T-helper 2 cell treated with Interferon-gamma antibody and Interleukin-4, amounts not matched to agents 5 μg/mL and 100 μg/mL, for 36 hours (primary cell): ENCODE measurements at regions not wholly inside any gene's neighbourhood (a gene's known extent, or its start where the extent isn't known, plus 50 kb on each side); places are given as distances from the start of the nearest gene placed in this dataset.

Experiments
- DNase-seq: peaks from one replicate; pipeline ENCODE4 v3.0.0; 2021; ENCODE audit warnings: low spot score
- H3K27ac Mint-ChIP-seq: one replicate; pipeline ENCODE4 v1.8.0; 2021; ENCODE audit warnings: mild to moderate bottlenecking, mixed read lengths
- H3K27me3 Mint-ChIP-seq: one replicate; pipeline ENCODE4 v1.8.0; 2021; ENCODE audit warnings: low read depth, mixed read lengths
- H3K36me3 Mint-ChIP-seq: one replicate; pipeline ENCODE4 v1.8.0; 2021; ENCODE audit warnings: low read depth, mixed read lengths
- H3K4me1 Mint-ChIP-seq: one replicate; pipeline ENCODE4 v1.8.0; 2021; ENCODE audit warnings: low read depth, mixed read lengths
- H3K4me3 Mint-ChIP-seq: one replicate; pipeline ENCODE4 v1.8.0; 2022; ENCODE audit warnings: mild to moderate bottlenecking, moderate library complexity, mixed read lengths
- H3K9me3 Mint-ChIP-seq: one replicate; pipeline ENCODE4 v1.8.0; 2021; ENCODE audit warnings: mixed read lengths

DNA sequence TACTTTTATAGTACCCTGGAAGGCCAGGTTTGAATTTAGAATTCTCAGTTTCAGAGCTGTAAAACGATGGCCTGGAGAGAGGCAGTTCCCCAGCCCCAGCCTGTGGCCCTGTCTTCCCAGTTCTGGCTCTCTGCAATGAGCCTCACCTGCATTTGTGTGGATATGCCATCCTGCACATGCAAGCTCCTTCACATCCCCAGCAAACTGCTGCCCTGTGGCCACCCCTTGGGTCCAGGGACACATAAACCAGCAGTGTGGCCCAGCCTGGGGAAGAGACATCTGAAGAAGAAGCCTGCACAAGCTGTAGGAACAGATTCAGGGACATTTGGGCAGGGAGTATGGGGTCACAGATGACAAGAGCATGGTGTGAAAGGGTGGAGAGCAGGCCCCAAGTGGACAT lies 174.3 kb upstream of the CRY1 start:
- no peaks in the 10 kb centered on the region for H3K4me1 Mint-ChIP-seq
- DNase-seq = no peak
- H3K9me3 Mint-ChIP-seq = no peaks in the 10 kb centered on the region

DNA sequence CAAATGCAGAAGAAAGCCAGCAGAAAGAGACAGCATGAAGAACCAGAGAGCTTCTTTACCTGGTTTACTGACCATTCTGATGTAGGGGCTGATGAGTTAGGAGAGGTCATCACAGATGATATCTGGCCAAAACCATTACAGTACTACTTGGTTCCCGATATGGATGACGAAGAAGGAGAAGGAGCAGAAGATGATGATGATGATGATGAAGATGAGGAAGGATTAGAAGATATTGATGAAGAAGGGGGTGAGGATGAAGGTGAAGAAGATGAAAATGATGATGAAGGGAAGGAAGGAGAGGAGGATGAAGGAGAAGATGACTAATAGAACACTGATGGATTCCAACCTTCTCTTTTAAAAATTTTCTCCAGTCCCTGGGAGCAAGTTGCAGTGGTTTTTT lies 178.2 kb upstream of the CRY1 start:
- DNase-seq = no peak
- peaks cover 1% of the 10 kb centered on the region for H3K4me1 Mint-ChIP-seq
- no peak overlapping the region for H3K4me3 Mint-ChIP-seq
- no peaks in the 10 kb centered on the region for H3K9me3 Mint-ChIP-seq
- H3K27me3 Mint-ChIP-seq = peaks cover 22% of the 10 kb centered on the region
- H3K27ac Mint-ChIP-seq = no peak overlapping the region
- no peaks in the 10 kb centered on the region for H3K36me3 Mint-ChIP-seq

More for the DNA sequence above, 174.3 kb upstream of the CRY1 start:
- Mint-ChIP-seq H3K4me3 (no peak overlapping the region), H3K27ac (no peak overlapping the region), H3K36me3 (no peaks in the 10 kb centered on the region), H3K27me3 (peaks cover 21% of the 10 kb centered on the region)

- H3K27me3 Mint-ChIP-seq = peaks cover 27% of the 10 kb centered on the region
- no peak overlapping the region for H3K27ac Mint-ChIP-seq
- H3K36me3 Mint-ChIP-seq = no peaks in the 10 kb centered on the region
These were observed 182.2 kb upstream of the CRY1 start for GRCh38 chr12:107275530-107275929.

DNA sequence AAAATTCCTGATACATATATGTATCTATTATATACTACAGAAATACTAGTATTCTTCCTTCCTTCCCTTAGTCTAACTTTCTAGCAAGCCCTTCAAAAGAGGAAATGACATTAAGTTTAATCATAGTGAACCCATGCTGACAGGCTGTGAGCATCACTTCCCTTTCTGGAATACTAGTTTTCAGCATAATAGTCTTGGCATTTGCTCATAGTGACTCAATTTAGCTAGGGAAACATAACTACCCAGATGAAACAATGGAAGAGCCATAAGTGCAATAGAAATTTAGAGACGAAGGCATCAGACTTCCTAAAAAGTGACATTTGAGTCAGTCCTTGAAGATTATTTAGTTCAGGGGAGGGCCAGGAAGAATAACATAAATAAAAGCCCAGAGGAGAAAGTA lies 184.5 kb upstream of the CRY1 start:
- H3K9me3 Mint-ChIP-seq = no peaks in the 10 kb centered on the region
- no peak overlapping the region for H3K27ac Mint-ChIP-seq
- H3K4me1 Mint-ChIP-seq = peaks cover 4% of the 10 kb centered on the region
- DNase-seq = no peak
- H3K36me3 Mint-ChIP-seq = no peaks in the 10 kb centered on the region
- no peak overlapping the region for H3K4me3 Mint-ChIP-seq
- H3K27me3 Mint-ChIP-seq = peaks cover 35% of the 10 kb centered on the region

More at GRCh38 chr12:107275530-107275929, 182.2 kb upstream of the CRY1 start:
- no peak for DNase-seq
- no peaks in the 10 kb centered on the region for H3K9me3 Mint-ChIP-seq
- H3K4me3 Mint-ChIP-seq = no peak overlapping the region
- H3K4me1 Mint-ChIP-seq = peaks cover 4% of the 10 kb centered on the region

- Mint-ChIP-seq H3K27me3 (peaks cover 25% of the 10 kb centered on the region), H3K4me1 (peaks cover 13% of the 10 kb centered on the region), H3K4me3 (no peak overlapping the region), H3K27ac (no peak overlapping the region), H3K9me3 (peaks cover 11% of the 10 kb centered on the region), H3K36me3 (no peaks in the 10 kb centered on the region)
- no peak for DNase-seq
These were observed 189.3 kb upstream of the CRY1 start for GRCh38 chr12:107282628-107283027.

- peaks cover 18% of the 10 kb centered on the region for H3K4me1 Mint-ChIP-seq
- H3K36me3 Mint-ChIP-seq = no peaks in the 10 kb centered on the region
- peaks cover 11% of the 10 kb centered on the region for H3K9me3 Mint-ChIP-seq
- no peak overlapping the region for H3K27ac Mint-ChIP-seq
- no peak overlapping the region for H3K4me3 Mint-ChIP-seq
- DNase-seq = no peak
- H3K27me3 Mint-ChIP-seq = peaks cover 21% of the 10 kb centered on the region
These were observed 190.3 kb upstream of the CRY1 start for GRCh38 chr12:107283652-107284051.

DNA sequence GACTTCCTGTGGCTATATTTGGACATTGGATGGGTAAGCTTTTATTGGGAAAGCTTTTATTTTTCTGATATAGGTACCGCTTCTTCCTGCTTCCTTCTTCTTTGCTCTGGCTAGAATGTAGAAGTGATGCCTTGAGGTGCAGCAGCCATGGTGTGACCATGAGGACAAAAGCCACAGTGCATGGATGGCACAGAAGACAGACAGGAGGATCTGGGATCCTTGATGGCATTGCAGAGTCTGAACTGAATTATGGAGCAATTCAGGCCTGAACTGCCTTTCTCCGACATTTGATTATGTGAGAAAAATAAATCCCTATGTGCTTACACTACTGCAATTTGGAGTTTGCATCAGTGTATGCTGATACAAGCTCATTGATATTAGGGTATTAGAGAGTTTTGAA lies 191.3 kb upstream of the CRY1 start:
- peaks cover 21% of the 10 kb centered on the region for H3K4me1 Mint-ChIP-seq
- DNase-seq = no peak
- H3K27me3 Mint-ChIP-seq = peaks cover 15% of the 10 kb centered on the region
- no peak overlapping the region for H3K27ac Mint-ChIP-seq
- no peak overlapping the region for H3K4me3 Mint-ChIP-seq
- peaks cover 11% of the 10 kb centered on the region for H3K9me3 Mint-ChIP-seq
- no peaks in the 10 kb centered on the region for H3K36me3 Mint-ChIP-seq

GRCh38 chr12:107287436-107288413 lies 194.4 kb upstream of the CRY1 start:
- H3K4me3 Mint-ChIP-seq = peak overlapping the region; percentile 67
- peaks cover 11% of the 10 kb centered on the region for H3K9me3 Mint-ChIP-seq
- peaks cover 21% of the 10 kb centered on the region for H3K4me1 Mint-ChIP-seq
- H3K27ac Mint-ChIP-seq = peak overlapping the region; percentile 86
- H3K36me3 Mint-ChIP-seq = no peaks in the 10 kb centered on the region
- DNase-seq = peak; percentile 64
- H3K27me3 Mint-ChIP-seq = peaks cover 4% of the 10 kb centered on the region

- Mint-ChIP-seq H3K4me1 (peaks cover 21% of the 10 kb centered on the region), H3K27ac (peak overlapping the region; percentile 38), H3K36me3 (no peaks in the 10 kb centered on the region), H3K9me3 (peaks cover 11% of the 10 kb centered on the region), H3K27me3 (peaks cover 2% of the 10 kb centered on the region), H3K4me3 (peak overlapping the region; percentile 8)
- DNase-seq = no peak
These were observed 195.2 kb upstream of the CRY1 start for GRCh38 chr12:107288414-107289127.

DNA sequence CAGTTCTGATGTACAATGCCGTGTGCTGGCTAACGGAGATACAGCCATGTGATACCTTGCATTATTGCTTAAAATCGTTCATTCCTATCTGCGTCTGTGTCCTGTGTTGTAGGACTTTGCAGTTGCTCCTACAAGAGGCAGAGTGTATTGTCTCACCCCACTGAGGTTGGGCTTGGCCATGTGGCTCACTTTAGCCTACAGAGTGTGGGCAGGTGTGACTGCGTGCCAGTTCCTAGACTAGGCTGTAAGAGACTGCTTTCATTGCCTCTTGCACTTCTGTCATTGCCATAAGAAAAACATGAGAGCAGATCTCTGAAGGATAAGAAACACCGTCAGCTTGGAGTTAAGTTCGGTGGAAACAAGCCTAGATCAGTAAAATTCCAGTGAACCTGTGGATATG lies 197.7 kb upstream of the CRY1 start:
- Mint-ChIP-seq H3K36me3 (no peaks in the 10 kb centered on the region), H3K9me3 (no peaks in the 10 kb centered on the region), H3K4me3 (no peak overlapping the region), H3K27me3 (peaks cover 6% of the 10 kb centered on the region), H3K4me1 (peaks cover 16% of the 10 kb centered on the region), H3K27ac (no peak overlapping the region)
- no peak for DNase-seq

DNA sequence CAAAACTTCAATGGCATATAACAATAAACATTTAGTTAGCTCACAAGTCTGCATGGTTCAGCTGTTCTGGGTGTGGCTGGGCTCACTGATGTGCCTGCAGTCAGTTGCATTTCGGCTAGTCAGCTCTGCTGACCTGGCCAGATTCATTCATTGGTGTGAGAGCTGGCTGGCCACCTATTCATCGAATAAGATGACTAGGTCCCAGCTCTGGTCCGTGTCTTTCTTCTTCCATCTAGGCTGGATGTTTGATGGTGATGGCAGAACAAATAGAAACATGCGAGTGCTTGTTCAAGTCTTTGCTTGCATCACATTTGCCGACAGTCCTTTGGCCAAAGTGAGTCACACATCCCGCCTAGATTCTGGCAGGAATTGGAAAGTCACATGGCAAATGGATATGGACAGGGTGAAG lies 203.3 kb upstream of the CRY1 start:
- H3K9me3 Mint-ChIP-seq = no peaks in the 10 kb centered on the region
- H3K27ac Mint-ChIP-seq = no peak overlapping the region
- H3K4me3 Mint-ChIP-seq = no peak overlapping the region
- no peaks in the 10 kb centered on the region for H3K36me3 Mint-ChIP-seq
- peaks cover 15% of the 10 kb centered on the region for H3K27me3 Mint-ChIP-seq
- peaks cover 6% of the 10 kb centered on the region for H3K4me1 Mint-ChIP-seq
- no peak for DNase-seq

DNA sequence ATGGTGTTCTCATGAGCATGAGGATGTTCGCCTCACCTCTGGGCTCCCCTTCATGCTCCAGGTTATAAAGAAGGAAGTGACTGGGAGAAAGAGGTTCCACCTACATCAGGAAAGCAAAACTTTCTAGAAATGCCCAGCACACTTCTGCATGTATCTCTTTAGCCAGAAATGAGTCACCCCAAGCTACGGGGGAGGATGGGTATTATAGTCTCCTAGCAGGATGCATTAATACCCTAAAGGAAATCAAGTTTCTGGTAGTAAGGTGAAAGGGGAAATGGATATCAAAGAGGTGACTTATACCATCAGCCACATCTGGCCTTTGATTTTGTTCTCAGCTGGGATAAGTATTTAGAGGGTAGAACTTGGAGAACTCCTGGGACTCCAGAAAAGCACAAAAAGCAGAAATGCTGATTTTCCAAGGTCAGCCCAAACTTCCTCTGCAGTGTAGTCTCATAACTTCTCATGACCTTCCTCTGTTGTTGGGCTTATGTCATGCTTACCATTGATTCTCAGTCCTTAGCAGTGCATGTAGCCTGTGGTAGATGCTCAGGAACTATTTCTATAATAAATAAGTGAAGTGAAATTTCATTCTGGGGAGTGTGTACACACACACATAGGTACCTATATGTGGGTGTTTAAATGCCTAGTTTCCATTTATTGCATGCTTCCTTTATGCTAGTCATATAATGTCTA lies 209.4 kb upstream of the CRY1 start:
- Mint-ChIP-seq H3K4me1 (no peaks in the 10 kb centered on the region), H3K27me3 (peaks cover 32% of the 10 kb centered on the region), H3K4me3 (no peak overlapping the region), H3K36me3 (no peaks in the 10 kb centered on the region), H3K27ac (no peak overlapping the region), H3K9me3 (no peaks in the 10 kb centered on the region)
- DNase-seq = no peak

DNA sequence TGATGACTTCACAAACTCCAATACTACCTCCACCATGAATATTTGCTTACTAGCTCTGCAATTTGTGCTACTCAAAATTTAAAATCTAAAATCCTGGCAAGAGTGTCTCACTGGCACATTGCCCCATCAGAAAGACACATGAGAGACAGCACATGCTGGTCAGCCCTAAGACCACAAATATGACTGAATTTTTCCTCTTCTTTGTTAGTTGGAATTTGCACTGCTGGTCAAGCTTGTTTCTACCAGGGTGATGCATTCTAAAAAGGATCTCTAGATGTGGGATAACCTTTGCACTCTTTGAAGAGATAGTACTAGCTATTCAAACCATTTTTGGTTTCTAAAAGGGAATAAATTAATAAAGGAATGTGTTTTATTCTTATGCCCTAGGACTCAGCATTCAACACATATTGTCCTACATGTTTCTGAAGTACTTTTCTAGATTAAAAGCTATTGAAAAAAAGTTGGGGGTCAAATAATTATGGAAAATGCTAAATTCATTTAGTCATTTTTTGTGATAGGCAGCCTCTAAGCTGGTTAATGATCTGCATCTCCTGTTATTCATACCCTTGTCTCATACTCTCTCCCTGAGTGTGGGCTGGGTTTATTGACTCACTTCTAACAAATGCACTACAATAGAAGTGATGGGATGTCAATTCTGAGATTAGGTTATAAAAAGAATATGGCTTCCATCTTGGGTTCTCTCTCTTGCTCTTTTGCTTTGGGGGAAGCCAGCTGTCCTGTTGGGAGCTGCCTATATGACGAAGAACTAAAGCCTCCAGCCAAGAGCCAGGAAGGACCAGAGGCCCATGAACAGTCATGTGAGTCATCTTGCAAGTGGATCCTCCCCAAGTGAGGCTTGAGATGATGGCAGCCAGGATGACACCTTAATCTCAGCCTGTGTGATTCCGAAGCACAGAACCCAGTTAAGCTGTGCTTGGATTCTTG lies 211.5 kb upstream of the CRY1 start:
- H3K4me3 Mint-ChIP-seq = no peak overlapping the region
- H3K36me3 Mint-ChIP-seq = peaks cover 3% of the 10 kb centered on the region
- peaks cover 41% of the 10 kb centered on the region for H3K27me3 Mint-ChIP-seq
- peaks cover 5% of the 10 kb centered on the region for H3K9me3 Mint-ChIP-seq
- H3K4me1 Mint-ChIP-seq = peaks cover 17% of the 10 kb centered on the region
- DNase-seq = no peak
- H3K27ac Mint-ChIP-seq = no peak overlapping the region
